RWPE1 (cell line): ENCODE measurements at regions not wholly inside any gene's neighbourhood (a gene's known extent, or its start where the extent isn't known, plus 50 kb on each side); places are given as distances from the start of the nearest gene placed in this dataset.

ENCODE experiments used
- CTCF ChIA-PET: fragments of 350-600 bp; sonication (Branson Sonifier 250); formaldehyde crosslinking; extraction: SDS; loops from one replicate; lab custom pipeline; 2021; lab: Yijun Ruan, JAX
- POLR2A ChIA-PET: fragments of 400-600 bp; formaldehyde crosslinking; extraction: SDS; loops from one replicate; lab custom pipeline; 2020; ENCODE audit warnings: antibody characterized with exemption; ENCODE audit not compliant: low non-redundant PET; lab: Yijun Ruan, JAX
- DNase-seq: peaks from one replicate; pipeline ENCODE4 v3.0.0; 2012; ENCODE audit warnings: low spot score
- H3K27ac ChIP-seq: fragments of 450-650 bp; 2 replicates; pipeline ENCODE4 v1.5.1; 2017
- TF ChIP-seq, protein P1 (sequence below): fragments of 450-650 bp; conservative IDR thresholded peaks from 2 replicates; pipeline ENCODE4 v1.5.1; 2017; ENCODE audit warnings: low read depth, mild to moderate bottlenecking

DNA sequence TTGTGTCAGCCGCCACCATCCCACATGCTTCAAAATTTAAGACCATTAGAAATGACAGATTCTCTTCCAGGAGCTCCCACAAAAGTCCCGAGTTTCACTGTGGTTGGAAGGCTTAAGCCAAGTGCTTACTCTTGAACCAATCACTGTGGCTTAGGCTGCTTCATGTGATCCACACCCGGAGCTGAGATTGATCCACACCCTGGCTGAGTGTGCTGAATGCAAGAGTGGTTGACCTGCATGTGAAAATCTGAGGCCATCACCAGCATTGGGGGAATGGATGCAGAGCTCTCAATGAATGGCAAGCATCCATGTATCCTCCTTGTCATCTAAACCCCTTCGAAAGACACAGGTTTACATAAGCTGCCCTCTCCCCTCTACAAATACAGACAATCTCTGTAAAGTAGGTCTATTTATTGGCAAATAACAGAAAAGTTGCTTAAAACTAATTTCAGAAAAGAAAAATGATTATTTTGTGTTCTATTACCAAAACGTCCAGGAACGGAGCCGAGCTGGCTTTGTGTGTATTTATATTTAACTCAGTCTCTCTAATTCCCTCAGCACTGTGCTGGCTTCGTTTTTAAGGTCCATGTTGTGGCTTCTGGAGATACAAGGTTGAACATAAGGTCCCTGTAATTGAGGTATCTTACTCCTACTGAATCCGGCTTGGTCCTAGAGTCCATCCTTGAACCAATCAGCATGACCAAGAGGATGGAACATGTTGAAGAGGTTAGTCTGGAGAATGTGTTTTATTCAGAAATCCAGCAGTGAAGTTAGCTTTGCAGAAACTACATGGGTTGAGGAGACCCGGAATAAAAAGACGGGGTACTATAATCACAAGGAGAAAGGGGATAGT lies 332.4 kb downstream of the LIG4 start:
- ChIA-PET CTCF (no interaction called here), POLR2A (no interaction called here)
- TF ChIP-seq, protein P1, sequence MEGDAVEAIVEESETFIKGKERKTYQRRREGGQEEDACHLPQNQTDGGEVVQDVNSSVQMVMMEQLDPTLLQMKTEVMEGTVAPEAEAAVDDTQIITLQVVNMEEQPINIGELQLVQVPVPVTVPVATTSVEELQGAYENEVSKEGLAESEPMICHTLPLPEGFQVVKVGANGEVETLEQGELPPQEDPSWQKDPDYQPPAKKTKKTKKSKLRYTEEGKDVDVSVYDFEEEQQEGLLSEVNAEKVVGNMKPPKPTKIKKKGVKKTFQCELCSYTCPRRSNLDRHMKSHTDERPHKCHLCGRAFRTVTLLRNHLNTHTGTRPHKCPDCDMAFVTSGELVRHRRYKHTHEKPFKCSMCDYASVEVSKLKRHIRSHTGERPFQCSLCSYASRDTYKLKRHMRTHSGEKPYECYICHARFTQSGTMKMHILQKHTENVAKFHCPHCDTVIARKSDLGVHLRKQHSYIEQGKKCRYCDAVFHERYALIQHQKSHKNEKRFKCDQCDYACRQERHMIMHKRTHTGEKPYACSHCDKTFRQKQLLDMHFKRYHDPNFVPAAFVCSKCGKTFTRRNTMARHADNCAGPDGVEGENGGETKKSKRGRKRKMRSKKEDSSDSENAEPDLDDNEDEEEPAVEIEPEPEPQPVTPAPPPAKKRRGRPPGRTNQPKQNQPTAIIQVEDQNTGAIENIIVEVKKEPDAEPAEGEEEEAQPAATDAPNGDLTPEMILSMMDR = no peak
- H3K27ac ChIP-seq = no peak overlapping the region
- no peak for DNase-seq

DNA sequence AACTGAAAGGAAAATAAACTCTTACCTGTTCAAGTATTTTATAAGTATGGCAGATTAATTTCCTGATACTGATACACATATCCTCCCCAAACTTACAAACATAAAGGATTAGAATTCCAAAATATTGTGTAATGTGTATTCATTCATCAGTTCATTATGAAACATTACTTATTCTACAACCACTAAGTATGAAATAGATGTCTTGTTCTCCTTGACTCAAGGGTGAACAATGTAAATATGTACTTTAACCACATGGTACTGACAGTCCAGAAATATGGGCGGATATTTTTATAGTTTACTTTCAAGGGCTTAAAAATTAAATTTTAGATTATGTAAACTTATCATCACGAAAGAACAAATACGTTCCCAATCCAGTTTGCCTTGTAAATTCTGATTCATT lies 334.0 kb downstream of the LIG4 start:
- no peak for DNase-seq
- H3K27ac ChIP-seq = no peak overlapping the region
- TF ChIP-seq, protein P1 = no peak
- ChIA-PET POLR2A (no interaction called here), CTCF (no interaction called here)

DNA sequence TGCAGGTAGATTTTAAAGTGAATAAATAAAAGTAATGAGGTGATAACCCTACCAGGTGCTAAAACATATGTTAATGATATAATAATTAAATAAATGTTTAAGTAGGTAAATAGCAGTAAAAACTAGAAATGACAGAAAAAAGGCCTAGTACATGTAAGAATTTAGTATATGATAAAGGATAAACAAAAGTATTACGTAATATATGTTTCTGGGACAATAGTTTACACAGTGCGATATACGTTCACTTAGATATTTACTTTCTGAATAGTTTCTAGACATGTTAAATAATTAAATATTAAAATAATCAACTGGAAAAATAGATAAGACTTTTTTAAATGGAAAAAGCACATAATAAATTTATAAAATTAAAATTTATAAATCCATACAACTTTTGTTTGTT lies 340.9 kb downstream of the LIG4 start:
- no peak for DNase-seq
- ChIA-PET CTCF (no interaction called here), POLR2A (no interaction called here)
- H3K27ac ChIP-seq = no peak overlapping the region
- TF ChIP-seq, protein P1 = no peak

DNA sequence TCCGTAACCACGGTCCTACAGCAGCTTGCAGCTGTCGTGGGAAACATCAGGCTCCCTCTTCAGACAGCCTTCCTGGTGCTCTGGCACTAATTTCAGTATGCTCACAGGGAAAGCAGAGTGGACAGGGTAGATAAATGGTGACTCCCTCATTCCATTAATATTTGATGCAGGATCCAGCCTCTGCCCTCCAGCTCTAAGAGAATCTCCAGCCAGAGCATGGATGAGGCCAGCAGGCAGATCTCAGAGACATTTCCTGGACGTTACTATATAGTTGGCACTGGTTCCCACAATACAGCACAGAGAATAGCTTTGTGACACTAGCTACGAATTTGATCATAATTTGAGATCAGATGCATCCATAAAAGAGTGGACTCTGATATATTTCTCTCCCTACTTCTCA lies 341.4 kb downstream of the LIG4 start:
- POLR2A ChIA-PET = no interaction called here
- no peak for DNase-seq
- TF ChIP-seq, protein P1 = no peak
- CTCF ChIA-PET = no interaction called here
- H3K27ac ChIP-seq = no peak overlapping the region

DNA sequence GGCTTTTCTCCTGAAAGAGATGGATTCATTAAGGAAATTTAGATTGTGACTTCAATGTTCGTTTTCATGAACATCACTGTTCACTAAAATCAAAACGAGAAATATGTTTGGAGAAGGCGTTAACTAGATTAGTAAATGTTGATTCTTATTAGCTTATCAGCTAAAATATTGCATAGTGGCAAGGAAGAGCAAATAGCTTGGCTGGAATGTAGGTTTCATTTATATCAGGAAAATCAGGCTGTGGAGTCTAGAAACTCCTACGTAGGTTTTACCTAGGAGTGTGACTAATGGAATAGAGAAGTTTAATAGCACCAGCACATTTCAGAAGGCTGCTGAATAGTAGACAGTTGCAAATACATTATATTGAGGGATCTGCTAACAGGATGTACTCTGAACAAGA lies 344.9 kb downstream of the LIG4 start:
- no peak overlapping the region for H3K27ac ChIP-seq
- ChIA-PET POLR2A (no interaction called here), CTCF (no interaction called here)
- TF ChIP-seq, protein P1 = no peak
- DNase-seq = no peak

DNA sequence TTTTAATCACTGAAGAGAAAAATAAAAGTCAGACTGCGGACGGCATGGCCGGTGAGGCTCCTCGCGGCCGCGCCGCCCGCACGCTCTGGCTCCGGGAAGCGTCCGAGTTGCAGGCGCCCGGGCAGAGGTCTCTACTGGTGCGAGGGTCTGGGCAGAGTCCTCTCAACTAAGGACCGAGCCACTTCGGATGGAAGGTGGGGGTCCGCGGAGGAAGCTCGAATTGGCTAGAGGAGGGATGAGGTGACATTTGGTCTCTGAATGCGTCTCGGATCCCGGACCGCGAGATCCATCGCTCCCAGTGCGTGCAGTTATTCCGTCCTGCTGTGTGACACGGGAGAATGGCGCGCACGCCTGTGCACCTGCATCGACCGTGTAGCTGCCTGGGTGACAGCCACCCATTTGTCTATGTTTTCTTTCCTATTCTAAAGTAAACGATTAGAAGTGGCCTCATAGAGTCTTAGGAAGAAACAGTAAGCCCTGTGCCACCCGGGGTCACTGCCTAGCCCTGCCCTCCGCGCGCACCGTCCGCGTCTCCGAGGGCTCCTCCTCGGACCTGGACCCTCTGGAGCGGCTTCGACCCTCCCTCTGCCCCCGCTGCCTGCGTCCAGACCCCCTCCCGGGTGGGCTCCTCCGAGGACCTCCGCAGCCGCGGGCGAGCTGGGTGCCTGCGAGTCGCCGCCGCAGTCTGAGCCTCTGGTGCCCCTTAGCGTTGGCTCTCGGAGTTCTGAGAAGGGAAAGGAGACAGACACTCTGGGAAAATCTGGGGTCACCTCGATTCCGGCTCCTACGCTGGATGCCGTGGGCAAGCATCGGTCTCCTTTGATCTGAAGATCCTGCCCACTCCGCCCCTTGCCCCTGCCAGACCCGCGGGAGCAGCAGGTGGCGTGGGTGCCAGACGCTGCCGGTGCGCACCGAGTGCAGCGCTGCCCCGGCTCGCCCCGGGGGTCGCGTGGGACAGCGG lies 347.4 kb downstream of the LIG4 start:
- H3K27ac ChIP-seq = no peak overlapping the region

More for the DNA sequence above, 347.4 kb downstream of the LIG4 start:
- CTCF ChIA-PET = interaction anchor here (0.7 kb wide), 1 partner anchor 13 kb away, joined by 3 read pairs; no protein-coding TSS in a partner anchor
- TF ChIP-seq, protein P1 = no peak
- POLR2A ChIA-PET = no interaction called here
- no peak for DNase-seq
